ENCODE measurements at regions not wholly inside any gene's neighbourhood (a gene's known extent, or its start where the extent isn't known, plus 50 kb on each side); places are given as distances from the start of the nearest gene placed in this dataset.

GRCh38 chr3:83076041-83076440 is 1314.6 kb upstream of the GBE1 start:
- no peak for DNase-seq

- DNase-seq, result no peak
These were observed 1313.0 kb upstream of the GBE1 start for GRCh38 chr3:83074485-83074884.

GRCh38 chr3:83065851-83066460 is 1304.5 kb upstream of the GBE1 start:
- no peak for DNase-seq

GRCh38 chr3:83063446-83063845 is 1302.0 kb upstream of the GBE1 start:
- no peak for DNase-seq

GRCh38 chr3:83048556-83048955 is 1287.1 kb upstream of the GBE1 start:
- DNase-seq, result no peak

GRCh38 chr3:83039422-83039821 is 1278.0 kb upstream of the GBE1 start:
- DNase-seq, result no peak

- DNase-seq, result no peak
These were observed 1274.2 kb upstream of the GBE1 start for GRCh38 chr3:83035704-83036010.

GRCh38 chr3:83034806-83035703 is 1273.6 kb upstream of the GBE1 start:
- DNase-seq, result no peak

DNA sequence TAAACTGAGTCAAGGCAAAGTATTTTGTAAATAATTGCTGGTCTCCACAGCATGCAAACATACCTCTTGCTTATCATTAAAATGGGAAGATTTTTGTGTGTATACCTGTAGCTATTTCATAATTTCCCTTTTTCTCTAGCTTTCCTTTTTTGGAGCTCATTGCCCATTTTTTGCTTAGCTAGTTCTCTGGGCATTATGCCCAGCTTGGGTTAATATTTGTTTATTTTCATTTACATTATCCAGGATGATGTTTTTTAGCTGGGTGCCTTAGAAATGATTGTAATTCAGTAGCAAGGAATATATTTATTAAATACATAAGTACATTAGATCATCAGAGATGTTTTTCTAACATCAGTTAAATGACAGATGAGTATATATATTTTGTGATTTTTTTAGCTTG is 1271.7 kb upstream of the GBE1 start:
- no peak for DNase-seq

- no peak for DNase-seq
These were observed 1261.6 kb upstream of the GBE1 start for GRCh38 chr3:83023086-83023485.

- no peak for DNase-seq
These were observed 1250.0 kb upstream of the GBE1 start for GRCh38 chr3:83011481-83011880.

DNA sequence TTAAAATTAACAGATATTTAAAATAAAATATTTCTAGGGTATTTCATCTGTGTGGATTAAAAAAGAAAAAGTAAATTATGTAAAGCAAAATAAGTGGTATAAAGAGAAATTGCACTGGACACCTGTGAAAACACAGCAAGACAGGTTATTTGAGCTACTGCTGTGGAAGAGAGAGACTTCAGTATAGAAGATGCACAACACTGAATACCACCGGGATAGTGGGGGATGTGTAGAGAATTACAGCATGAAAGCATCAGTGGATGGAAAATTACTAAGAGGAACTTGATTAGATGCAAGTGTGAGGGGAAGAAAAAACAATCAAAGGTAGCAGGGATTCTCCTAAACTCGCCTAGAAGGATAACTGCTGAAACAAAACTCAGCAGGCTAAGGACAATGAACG is 1242.5 kb upstream of the GBE1 start:
- no peak for DNase-seq

GRCh38 chr3:83002869-83003445 is 1241.5 kb upstream of the GBE1 start:
- DNase-seq, result no peak

- no peak for DNase-seq
These were observed 1238.3 kb upstream of the GBE1 start for GRCh38 chr3:82999777-83000176.

DNA sequence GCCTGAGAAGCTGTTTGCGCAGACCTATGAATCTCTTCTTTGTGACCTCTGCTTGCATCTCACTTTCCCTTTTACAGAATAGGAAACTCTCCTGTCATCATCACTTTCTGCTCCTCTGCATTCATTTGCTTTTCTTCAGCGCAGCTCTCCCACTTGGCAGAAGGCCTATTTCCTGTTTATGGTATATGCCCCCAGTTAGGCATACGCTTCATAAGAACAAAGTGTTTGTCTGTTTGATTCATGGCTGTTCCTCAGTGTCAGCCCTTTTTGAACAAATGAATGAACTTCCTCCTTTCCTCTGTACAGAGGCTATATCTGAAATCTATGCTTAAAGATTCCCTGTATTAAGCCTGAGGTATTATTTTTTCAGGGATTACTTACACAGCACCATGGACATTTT is 1216.9 kb upstream of the GBE1 start:
- DNase-seq, result no peak

DNA sequence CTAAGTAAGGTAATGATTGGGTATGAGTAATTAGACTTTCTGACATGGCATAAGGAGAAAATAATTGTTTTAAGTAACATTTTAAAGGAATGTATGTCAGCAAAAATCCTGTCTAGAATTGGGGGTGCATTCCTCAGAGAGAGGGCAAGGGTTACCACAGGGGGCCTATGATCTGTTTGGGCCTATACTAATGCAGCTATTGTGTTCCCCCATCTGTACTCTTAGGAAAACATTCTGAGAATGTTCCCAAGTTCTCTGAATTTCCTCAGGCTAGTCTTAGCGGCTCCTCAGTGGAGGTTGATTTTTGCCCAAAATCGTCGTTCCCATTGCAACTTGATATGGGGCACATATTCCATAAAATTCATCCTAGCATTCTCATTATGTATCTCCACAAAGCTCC is 1216.4 kb upstream of the GBE1 start:
- DNase-seq, result no peak

DNA sequence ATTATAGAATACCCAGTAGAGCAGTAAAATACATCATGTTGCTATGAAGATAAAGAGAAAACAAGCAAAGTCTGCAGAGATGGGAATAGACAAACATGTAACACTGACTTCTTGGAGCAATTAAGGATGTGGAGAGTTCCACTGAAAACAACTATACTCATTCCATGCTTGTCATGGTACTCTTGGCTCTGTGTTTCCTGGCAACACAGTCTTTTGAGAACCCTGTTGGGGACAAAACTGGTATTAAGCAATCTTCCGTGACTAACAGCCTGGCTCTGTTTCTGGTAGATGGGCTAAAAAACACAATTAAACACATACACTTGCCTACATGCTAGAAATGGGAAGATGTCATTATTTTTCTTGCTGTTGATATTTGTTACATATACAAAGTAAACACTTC is 1212.3 kb upstream of the GBE1 start:
- no peak for DNase-seq

GRCh38 chr3:82960379-82960778 is 1198.9 kb upstream of the GBE1 start:
- no peak for DNase-seq

- no peak for DNase-seq
These were observed 1196.3 kb upstream of the GBE1 start for GRCh38 chr3:82957696-82958095.

GRCh38 chr3:82957079-82957478 is 1195.6 kb upstream of the GBE1 start:
- no peak for DNase-seq

DNA sequence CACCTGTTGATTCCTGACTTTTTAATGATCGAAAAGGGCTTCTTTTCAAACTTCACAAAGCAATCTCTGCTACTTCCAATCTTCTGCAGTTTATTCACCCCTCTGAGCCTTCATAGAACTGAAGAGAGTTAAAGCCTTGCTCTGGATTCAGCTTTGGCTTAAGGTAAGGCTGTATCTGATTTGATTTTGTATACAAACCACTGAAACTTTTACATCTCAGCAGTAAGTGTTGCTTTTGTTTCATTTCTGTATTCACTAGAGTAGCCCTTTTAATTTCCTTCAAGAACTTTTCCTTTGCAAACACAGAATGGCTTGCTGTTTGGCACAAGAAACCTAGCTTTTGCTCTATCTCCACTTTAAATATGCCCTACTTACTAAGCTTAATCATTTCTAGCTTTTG is 1193.0 kb upstream of the GBE1 start:
- DNase-seq, result no peak

DNA sequence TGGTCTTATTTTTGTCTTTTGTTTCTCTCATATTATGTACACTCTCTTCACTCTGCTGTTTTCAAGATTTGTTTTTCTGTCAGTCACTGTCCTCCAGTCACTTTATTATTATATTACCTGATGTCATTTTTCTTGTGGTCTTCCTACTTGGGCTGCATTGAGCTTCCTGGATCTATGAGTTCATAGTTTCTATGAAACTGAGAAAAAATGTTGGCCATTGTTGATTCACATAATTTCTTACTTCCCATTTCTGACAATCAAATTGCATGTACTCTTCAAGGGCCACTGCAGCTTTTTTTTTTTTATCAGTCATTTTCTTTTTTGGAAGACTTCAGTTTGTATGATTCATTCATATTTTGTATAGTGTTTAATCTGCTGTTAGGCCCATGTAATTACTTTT is 1180.6 kb upstream of the GBE1 start:
- no peak for DNase-seq

DNA sequence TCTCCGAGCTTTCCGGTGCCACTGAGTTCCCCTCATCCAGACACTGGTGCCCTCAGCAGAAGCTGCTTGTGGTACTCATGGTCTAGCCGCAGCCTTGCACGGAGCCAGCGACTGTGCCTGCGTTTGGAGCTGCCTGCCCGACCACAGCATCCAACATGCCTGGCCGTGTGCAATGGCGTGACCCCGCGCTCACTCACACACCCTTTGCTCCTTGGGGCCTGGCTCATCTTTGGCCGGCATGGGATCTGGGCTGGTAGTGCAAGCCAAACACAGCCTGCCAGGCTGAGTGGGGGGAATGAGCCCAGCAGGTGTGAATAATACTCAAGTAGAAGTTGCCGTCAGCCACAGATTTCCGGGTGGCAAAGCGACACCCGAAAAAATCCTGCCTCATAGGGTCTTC is 1178.7 kb upstream of the GBE1 start:
- no peak for DNase-seq

DNA sequence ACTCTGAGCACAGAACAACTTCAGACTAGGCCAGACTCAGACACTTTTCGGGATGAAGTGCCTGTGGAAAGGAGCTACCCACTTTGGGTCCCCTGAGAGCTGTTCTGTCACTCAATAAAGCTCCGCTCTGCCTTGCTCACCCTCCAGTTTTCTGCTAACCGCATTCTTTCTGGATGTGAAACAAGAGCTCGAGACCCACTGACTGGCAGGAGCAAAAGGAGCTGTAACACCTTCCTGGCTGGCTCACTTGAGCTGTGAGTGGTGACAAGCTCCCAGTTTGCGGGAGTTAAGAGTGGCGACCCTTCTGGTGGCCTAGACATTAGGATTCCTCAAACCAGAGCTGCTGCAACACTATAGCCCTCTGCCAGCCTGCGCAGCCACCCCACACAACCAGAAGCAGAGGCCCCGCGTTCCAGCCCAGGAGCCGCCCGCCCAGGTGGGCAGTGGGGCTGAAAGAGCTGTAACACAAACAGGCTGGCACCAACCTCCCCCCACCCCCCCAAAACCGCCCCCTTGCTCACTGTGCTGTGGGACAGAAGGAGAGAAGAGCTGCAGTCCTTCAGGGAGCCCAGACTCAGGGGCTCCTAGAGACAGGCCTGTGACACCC is 1178.1 kb upstream of the GBE1 start:
- DNase-seq, result no peak

All from stimulated activated CD4-positive, alpha-beta T cell treated with anti-CD3 and anti-CD28 coated beads, Interleukin-2, amount 100 ng/mL, for 48 hours (primary cell).